ENCODE measurements at regions not wholly inside any gene's neighbourhood (a gene's known extent, or its start where the extent isn't known, plus 50 kb on each side); places are given as distances from the start of the nearest gene placed in this dataset.

- TF ChIP-seq ZSCAN29 (CRISPR knock-in tag; conservative IDR thresholded peaks at IDR 0.05) (no peak), POLR2A (IDR thresholded peaks at IDR 0.05; ENCODE audit: insufficient read depth in 1 of 2, low read depth in 2 of 2, low read length in 2 of 2) (no peak), CTCF (CRISPR knock-in tag; IDR thresholded peaks at IDR 0.05) (no peak), FOXP1 (IDR thresholded peaks at IDR 0.05) (no peak), FOXP1 (CRISPR knock-in tag; IDR thresholded peaks at IDR 0.05) (no peak), ETV6 (CRISPR knock-in tag; conservative IDR thresholded peaks at IDR 0.05) (no peak), HCFC1 (IDR thresholded peaks at IDR 0.05; ENCODE audit: low read depth, low read length) (no peak), THYN1 (CRISPR knock-in tag; IDR thresholded peaks at IDR 0.05; ENCODE audit: borderline replicate concordance, low read depth) (no peak), EZH2 (conservative IDR thresholded peaks at IDR 0.05; ENCODE audit: low read depth, low read length) (no peak), SMC3 (IDR thresholded peaks at IDR 0.05; ENCODE audit: low read length) (no peak), JUN (CRISPR knock-in tag; IDR thresholded peaks at IDR 0.05) (no peak), RBAK (CRISPR knock-in tag; IDR thresholded peaks at IDR 0.05) (no peak)
- TF ChIP-seq, protein P1, sequence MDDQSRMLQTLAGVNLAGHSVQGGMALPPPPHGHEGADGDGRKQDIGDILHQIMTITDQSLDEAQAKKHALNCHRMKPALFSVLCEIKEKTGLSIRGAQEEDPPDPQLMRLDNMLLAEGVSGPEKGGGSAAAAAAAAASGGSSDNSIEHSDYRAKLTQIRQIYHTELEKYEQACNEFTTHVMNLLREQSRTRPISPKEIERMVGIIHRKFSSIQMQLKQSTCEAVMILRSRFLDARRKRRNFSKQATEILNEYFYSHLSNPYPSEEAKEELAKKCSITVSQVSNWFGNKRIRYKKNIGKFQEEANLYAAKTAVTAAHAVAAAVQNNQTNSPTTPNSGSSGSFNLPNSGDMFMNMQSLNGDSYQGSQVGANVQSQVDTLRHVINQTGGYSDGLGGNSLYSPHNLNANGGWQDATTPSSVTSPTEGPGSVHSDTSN (CRISPR knock-in tag; IDR thresholded peaks at IDR 0.05; ENCODE audit: borderline replicate concordance), result no peak
Observed at GRCh38 chr7:155914341-155914740, 102.1 kb upstream of the SHH start.

Measured in HepG2 (cell line).